ENCODE measurements at regions not wholly inside any gene's neighbourhood (a gene's known extent, or its start where the extent isn't known, plus 50 kb on each side); places are given as distances from the start of the nearest gene placed in this dataset.

DNA sequence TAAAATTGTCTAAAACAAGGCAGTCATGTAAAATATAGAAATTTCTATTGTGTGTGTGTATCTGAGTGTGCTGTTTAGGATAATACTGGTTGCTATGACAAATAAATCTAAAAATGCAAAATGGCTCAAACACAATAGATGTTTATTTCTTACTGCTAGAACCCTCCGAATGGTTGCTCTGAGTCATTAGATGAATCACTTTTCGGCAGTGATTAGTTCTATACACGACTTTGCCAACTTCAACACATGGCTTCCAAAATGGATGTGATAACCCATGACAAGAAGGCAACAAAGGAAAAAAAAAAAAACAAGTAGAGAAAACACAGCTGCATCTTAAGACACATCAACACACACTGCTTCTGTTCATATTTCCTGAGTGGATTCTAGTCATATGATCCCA is 729.2 kb downstream of the AACS start:
- TF ChIP-seq, protein P1, sequence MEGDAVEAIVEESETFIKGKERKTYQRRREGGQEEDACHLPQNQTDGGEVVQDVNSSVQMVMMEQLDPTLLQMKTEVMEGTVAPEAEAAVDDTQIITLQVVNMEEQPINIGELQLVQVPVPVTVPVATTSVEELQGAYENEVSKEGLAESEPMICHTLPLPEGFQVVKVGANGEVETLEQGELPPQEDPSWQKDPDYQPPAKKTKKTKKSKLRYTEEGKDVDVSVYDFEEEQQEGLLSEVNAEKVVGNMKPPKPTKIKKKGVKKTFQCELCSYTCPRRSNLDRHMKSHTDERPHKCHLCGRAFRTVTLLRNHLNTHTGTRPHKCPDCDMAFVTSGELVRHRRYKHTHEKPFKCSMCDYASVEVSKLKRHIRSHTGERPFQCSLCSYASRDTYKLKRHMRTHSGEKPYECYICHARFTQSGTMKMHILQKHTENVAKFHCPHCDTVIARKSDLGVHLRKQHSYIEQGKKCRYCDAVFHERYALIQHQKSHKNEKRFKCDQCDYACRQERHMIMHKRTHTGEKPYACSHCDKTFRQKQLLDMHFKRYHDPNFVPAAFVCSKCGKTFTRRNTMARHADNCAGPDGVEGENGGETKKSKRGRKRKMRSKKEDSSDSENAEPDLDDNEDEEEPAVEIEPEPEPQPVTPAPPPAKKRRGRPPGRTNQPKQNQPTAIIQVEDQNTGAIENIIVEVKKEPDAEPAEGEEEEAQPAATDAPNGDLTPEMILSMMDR (IDR thresholded peaks at IDR 0.05; ENCODE audit: low read depth, low read length) = no peak
- H3K27ac ChIP-seq = no peak overlapping the region
- H3K36me3 ChIP-seq = no peaks in the 10 kb centered on the region
- H3K4me3 ChIP-seq (ENCODE audit: low read depth, low read length) = no peak overlapping the region
- H3K9me3 ChIP-seq (ENCODE audit: severe bottlenecking) = peaks cover 5% of the 10 kb centered on the region
- H3K27me3 ChIP-seq (ENCODE audit: insufficient read depth, low read depth, severe bottlenecking) = peaks cover 28% of the 10 kb centered on the region
- no peak for DNase-seq

DNA sequence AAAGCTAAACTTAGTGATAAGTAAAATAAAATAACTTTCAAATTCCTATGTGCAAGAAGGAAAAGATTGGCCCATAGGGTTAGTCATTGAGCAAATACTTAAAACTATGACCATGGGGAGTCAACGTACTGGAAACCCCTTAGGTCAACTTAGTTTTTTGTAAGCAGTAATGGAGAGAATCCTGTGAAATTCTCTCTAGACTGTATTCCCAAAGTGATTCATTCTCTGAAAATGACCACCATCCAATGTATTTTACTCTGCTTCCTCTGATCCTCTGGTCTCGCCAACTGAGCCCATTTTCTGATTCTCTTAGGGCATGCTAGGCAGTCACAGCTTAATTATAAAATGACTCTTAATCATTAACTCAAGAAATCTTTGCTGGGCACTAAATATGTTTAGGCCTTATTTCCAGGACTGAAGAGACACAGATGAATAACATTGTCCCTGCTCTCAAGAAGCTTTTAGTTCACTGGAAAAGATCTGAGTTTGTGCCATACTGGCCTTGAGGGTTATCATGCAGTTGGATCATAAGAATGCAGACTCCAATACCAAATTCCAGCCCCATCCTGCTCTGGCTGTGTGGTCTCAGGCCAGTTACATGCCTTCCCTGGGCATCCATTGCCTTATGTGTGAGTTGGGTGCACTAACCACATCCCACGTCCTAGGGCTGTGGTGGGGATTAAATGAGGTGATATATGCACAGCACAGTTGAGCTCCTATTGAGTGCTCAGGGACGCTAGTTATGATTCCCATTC is 732.4 kb downstream of the AACS start:
- H3K27me3 ChIP-seq (ENCODE audit: insufficient read depth, low read depth, severe bottlenecking) = peaks cover 29% of the 10 kb centered on the region
- no peak for DNase-seq
- H3K9me3 ChIP-seq (ENCODE audit: severe bottlenecking) = no peaks in the 10 kb centered on the region
- no peak overlapping the region for H3K4me3 ChIP-seq (ENCODE audit: low read depth, low read length)
- no peaks in the 10 kb centered on the region for H3K36me3 ChIP-seq
- H3K27ac ChIP-seq = no peak overlapping the region
- TF ChIP-seq, protein P1 (IDR thresholded peaks at IDR 0.05; ENCODE audit: low read depth, low read length) = no peak

DNA sequence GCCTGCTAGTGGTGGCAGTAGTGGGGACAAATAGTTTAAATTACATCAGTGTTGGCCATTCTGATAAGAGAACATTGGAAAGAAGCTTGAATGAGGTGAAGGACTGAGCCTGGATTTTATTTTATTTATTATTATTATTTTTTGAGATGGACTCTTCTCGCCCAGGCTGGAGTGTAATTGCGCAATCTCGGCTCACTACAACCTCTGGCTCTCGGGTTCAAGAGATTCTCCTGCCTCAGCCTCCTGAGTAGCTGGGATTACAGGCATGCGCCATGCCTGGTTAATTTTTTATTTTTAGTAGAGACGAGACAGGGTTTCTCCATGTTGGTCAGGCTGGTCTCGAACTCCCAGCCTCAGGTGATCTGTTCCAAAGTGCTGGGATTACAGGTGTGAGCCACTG is 739.4 kb downstream of the AACS start:
- Histone ChIP-seq H3K27ac (no peak overlapping the region), H3K36me3 (no peaks in the 10 kb centered on the region), H3K27me3 (ENCODE audit: insufficient read depth, low read depth, severe bottlenecking) (peaks cover 52% of the 10 kb centered on the region), H3K9me3 (ENCODE audit: severe bottlenecking) (no peaks in the 10 kb centered on the region), H3K4me3 (ENCODE audit: low read depth, low read length) (no peak overlapping the region)
- TF ChIP-seq, protein P1 (IDR thresholded peaks at IDR 0.05; ENCODE audit: low read depth, low read length) = no peak
- DNase-seq = no peak

DNA sequence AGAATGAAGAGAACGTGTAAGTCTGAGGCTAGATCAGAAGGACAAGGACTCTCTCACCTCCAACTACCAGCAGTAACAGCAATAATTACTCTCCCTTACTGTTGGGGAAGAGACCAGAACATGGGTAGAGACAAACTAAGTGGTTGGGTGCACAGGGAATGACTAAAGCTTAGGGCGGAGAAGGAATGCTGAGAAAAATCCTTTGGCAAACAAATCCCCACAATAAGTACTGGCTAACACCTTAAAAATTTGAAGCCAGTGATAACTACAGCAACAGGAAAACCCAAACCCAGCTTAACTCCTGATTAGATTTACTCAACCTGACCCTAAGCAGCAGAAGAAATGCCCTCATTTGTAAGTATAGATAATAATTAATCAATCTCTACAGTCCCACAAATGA is 759.0 kb downstream of the AACS start:
- no peaks in the 10 kb centered on the region for H3K9me3 ChIP-seq (ENCODE audit: severe bottlenecking)
- no peak overlapping the region for H3K4me3 ChIP-seq (ENCODE audit: low read depth, low read length)
- no peak overlapping the region for H3K27ac ChIP-seq
- DNase-seq = no peak
- TF ChIP-seq, protein P1 (IDR thresholded peaks at IDR 0.05; ENCODE audit: low read depth, low read length) = no peak
- H3K36me3 ChIP-seq = no peaks in the 10 kb centered on the region
- H3K27me3 ChIP-seq (ENCODE audit: insufficient read depth, low read depth, severe bottlenecking) = peaks cover 13% of the 10 kb centered on the region

DNA sequence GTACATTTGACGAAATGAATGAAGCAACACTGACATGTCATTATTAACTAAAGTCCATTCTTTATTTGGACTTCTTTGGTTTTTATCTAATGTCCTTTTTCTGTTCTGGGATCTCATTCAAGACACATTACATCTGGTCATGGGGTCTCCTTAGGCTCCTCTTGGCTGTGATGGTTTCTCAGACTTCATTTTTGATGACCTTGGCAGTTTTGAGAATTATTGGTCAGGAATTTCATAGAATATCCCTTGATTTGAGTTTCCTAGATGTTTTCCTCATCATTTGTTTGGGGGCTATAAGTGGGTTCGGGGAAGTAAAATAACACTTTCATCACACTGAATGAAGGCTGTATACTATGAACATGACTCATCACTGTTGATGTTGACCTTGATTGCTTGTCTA is 770.6 kb downstream of the AACS start:
- no peak overlapping the region for H3K4me3 ChIP-seq (ENCODE audit: low read depth, low read length)
- H3K36me3 ChIP-seq = no peaks in the 10 kb centered on the region
- DNase-seq = no peak
- peaks cover 27% of the 10 kb centered on the region for H3K27me3 ChIP-seq (ENCODE audit: insufficient read depth, low read depth, severe bottlenecking)
- TF ChIP-seq, protein P1 (IDR thresholded peaks at IDR 0.05; ENCODE audit: low read depth, low read length) = no peak
- no peaks in the 10 kb centered on the region for H3K9me3 ChIP-seq (ENCODE audit: severe bottlenecking)
- H3K27ac ChIP-seq = no peak overlapping the region

DNA sequence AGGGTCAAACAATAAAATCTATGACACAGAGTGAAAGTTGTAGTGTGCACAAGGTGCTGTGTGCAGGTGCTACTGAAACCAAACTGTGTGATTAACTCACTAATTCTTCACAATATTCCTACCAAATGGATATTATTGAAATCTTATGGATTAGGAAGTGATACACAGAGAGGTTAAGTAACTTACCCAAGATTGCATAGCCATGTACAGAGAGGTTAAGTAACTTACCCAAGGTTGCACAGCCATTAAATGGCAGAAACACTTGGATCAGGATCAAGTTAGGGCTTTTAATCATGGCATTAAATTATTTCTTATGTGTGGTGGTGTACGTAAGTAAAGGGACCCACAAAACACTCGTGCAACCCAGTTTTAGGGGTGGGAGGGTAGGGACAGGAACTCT is 771.4 kb downstream of the AACS start:
- Histone ChIP-seq H3K27me3 (ENCODE audit: insufficient read depth, low read depth, severe bottlenecking) (peaks cover 26% of the 10 kb centered on the region), H3K36me3 (no peaks in the 10 kb centered on the region), H3K4me3 (ENCODE audit: low read depth, low read length) (no peak overlapping the region), H3K9me3 (ENCODE audit: severe bottlenecking) (no peaks in the 10 kb centered on the region), H3K27ac (no peak overlapping the region)
- DNase-seq = no peak
- TF ChIP-seq, protein P1 (IDR thresholded peaks at IDR 0.05; ENCODE audit: low read depth, low read length) = no peak
